HCT116 (cell line): ENCODE measurements at regions not wholly inside any gene's neighbourhood (a gene's known extent, or its start where the extent isn't known, plus 50 kb on each side); places are given as distances from the start of the nearest gene placed in this dataset.
A peak's percentile ranks its signal among the peaks of the same experiment; 100 is the strongest.

Source experiments
- ATAC-seq: fragments of 200-7000 bp; cut with Tn5 transposase; 2 replicates; pipeline ENCODE4 v1.9.1; 2020; ENCODE audit warnings: mild to moderate bottlenecking, moderate library complexity
- BruUV-seq: library from RNA; stranded (reverse); fragments of 400-500 nt; replicated peaks from 2 replicates; lab custom pipeline; 2021; lab: Mats Ljungman, UMichigan
- CTCF ChIA-PET: fragments of 300-600 bp; sonication (Branson Sonifier 250); formaldehyde crosslinking; loops from one replicate; lab custom pipeline; 2021; ENCODE audit warnings: antibody characterized with exemption; lab: Charles Lee
- POLR2A ChIA-PET: fragments of 300-600, 350-600 bp; sonication (Branson Sonifier 250); formaldehyde crosslinking; loops from one replicate; lab custom pipeline; 2021; ENCODE audit warnings: antibody characterized with exemption; lab: Charles Lee
- RAD21 ChIA-PET, 2 experiments: fragments of 300-600 bp; sonication (Branson Sonifier 250); formaldehyde crosslinking; loops; one replicate each; lab custom pipeline; 2023; ENCODE audit warnings: low total read pairs in 2 of 2; ENCODE audit not compliant: uncharacterized antibody in 2 of 2, unreplicated experiment in 2 of 2, low non-redundant PET in 1 of 2; lab: Charles Lee
- DNase-seq: peaks from one replicate; pipeline ENCODE4 v3.0.0-alpha.2; 2010; ENCODE audit warnings: low read depth, low spot score
- H2AFZ ChIP-seq: fragments of 200-600 bp; shearing (Covaris generic), sonication (generic); 2 replicates; pipeline ENCODE4 v1.6.1; 2017; ENCODE audit warnings: low read depth, mixed run types, mixed read lengths, antibody characterized with exemption, low read length; ENCODE audit not compliant: poor library complexity, severe bottlenecking
- H3K27ac ChIP-seq: 2 replicates; pipeline ENCODE4 v1.5.1; 2012; ENCODE audit warnings: low read depth, low read length
- H3K27me3 ChIP-seq: fragments of 200-600 bp; sonication (generic); 2 replicates; pipeline ENCODE4 v1.6.1; 2016; ENCODE audit warnings: mixed run types, low read length, mixed read lengths; ENCODE audit not compliant: insufficient read depth
- H3K36me3 ChIP-seq, 2 experiments: fragments of 200-500 bp in 1 of 2; fragments of 200-600 bp in 1 of 2; sonication (Bioruptor generic) in 1 of 2; sonication (generic) in 1 of 2; 2 replicates each; pipeline versions ENCODE4 v1.5.1 to v1.6.1; 2014 to 2016; ENCODE audit warnings: low read length in 2 of 2, inconsistent platforms in 1 of 2, mixed read lengths in 1 of 2, mixed run types in 1 of 2; ENCODE audit not compliant: insufficient read depth in 2 of 2, control insufficient read depth in 1 of 2
- H3K4me1 ChIP-seq, 2 experiments: fragments of 200-600 bp in 1 of 2; sonication (generic) in 1 of 2; 2 replicates each; pipeline versions ENCODE4 v1.5.1 to v1.6.1; 2012 to 2017; ENCODE audit warnings: low read length in 2 of 2, inconsistent platforms in 1 of 2, mild to moderate bottlenecking in 1 of 2, mixed read lengths in 1 of 2, mixed run types in 1 of 2, moderate library complexity in 1 of 2; ENCODE audit not compliant: insufficient read depth in 2 of 2, control insufficient read depth in 1 of 2
- H3K4me2 ChIP-seq: fragments of 200-600 bp; sonication (generic); 2 replicates; pipeline ENCODE4 v1.6.1; 2017; ENCODE audit warnings: mixed run types, low read length, mixed read lengths
- H3K4me3 ChIP-seq, 2 experiments: fragments of 200-600 bp in 1 of 2; sonication (generic) in 1 of 2; replicated peaks in 1 of 2; 2 replicates each; pipeline ENCODE4 v1.5.1; 2011 to 2016; ENCODE audit warnings: low read length in 2 of 2, control low read depth in 1 of 2, low read depth in 1 of 2, mild to moderate bottlenecking in 1 of 2, mixed read lengths in 1 of 2, mixed run types in 1 of 2
- H3K79me2 ChIP-seq: fragments of 200-600 bp; sonication (generic); 2 replicates; pipeline ENCODE4 v1.6.1; 2017; ENCODE audit warnings: mild to moderate bottlenecking, mixed run types, low read length, moderate library complexity, mixed read lengths; ENCODE audit not compliant: insufficient read depth
- H3K9ac ChIP-seq: fragments of 200-600 bp; sonication (generic); 2 replicates; pipeline ENCODE4 v1.6.1; 2016; ENCODE audit warnings: low read length, mixed read lengths
- H3K9me2 ChIP-seq: fragments of 200-600 bp; sonication (generic), shearing (Covaris generic); 2 replicates; pipeline ENCODE4 v1.6.1; 2017; ENCODE audit warnings: mixed run types, mild to moderate bottlenecking, moderate library complexity; ENCODE audit not compliant: insufficient read depth
- H3K9me3 ChIP-seq, 2 experiments: fragments of 200-500 bp in 1 of 2; fragments of 200-600 bp in 1 of 2; sonication (Bioruptor generic) in 1 of 2; sonication (generic) in 1 of 2; 2 replicates each; pipeline ENCODE4 v1.6.1; 2014 to 2017; ENCODE audit warnings: low read length in 2 of 2, mixed read lengths in 2 of 2, inconsistent platforms in 1 of 2, low read depth in 1 of 2, mild to moderate bottlenecking in 1 of 2, mixed run types in 1 of 2, moderate library complexity in 1 of 2; ENCODE audit not compliant: control insufficient read depth in 1 of 2, insufficient read depth in 1 of 2
- H4K20me1 ChIP-seq: fragments of 200-600 bp; sonication (generic), shearing (Covaris generic); 2 replicates; pipeline ENCODE4 v1.6.1; 2017; ENCODE audit warnings: mixed run types, mild to moderate bottlenecking, moderate library complexity; ENCODE audit not compliant: insufficient read depth
- CEBPB ChIP-seq: IDR thresholded peaks from 2 replicates; pipeline ENCODE4 v1.6.1; 2012; ENCODE audit warnings: low read depth
- CTCF ChIP-seq, 3 experiments: fragments of 200-600 bp in 1 of 3; sonication (generic) in 1 of 3; IDR thresholded peaks in 2 of 3; conservative IDR thresholded peaks in 1 of 3; 2 replicates each; pipeline ENCODE4 v1.5.1; 2012 to 2017; ENCODE audit warnings: low read depth in 2 of 3, low read length in 2 of 3, antibody characterized with exemption in 1 of 3, borderline replicate concordance in 1 of 3, control low read depth in 1 of 3, mild to moderate bottlenecking in 1 of 3, mixed read lengths in 1 of 3, mixed run types in 1 of 3, moderate library complexity in 1 of 3; ENCODE audit not compliant: insufficient read depth in 1 of 3
- RAD21 ChIP-seq: IDR thresholded peaks from 2 replicates; pipeline ENCODE4 v1.6.1; 2012; ENCODE audit warnings: low read depth, mild to moderate bottlenecking
- SIN3A ChIP-seq: IDR thresholded peaks from 2 replicates; pipeline ENCODE4 v1.6.1; 2012; ENCODE audit warnings: low read depth
- SP1 ChIP-seq: IDR thresholded peaks from 2 replicates; pipeline ENCODE4 v1.6.1; 2012; ENCODE audit warnings: low read depth
- SRF ChIP-seq: IDR thresholded peaks from 2 replicates; pipeline ENCODE4 v1.6.1; 2012; ENCODE audit warnings: low read depth
- ZFX ChIP-seq: fragments of 450-650 bp; IDR thresholded peaks from 2 replicates; pipeline ENCODE4 v1.6.1; 2017
- intact Hi-C: fragments of 100-400 bp; cut with micrococcal nuclease; formaldehyde crosslinking; loops from 2 replicates; pipeline ENCODE4 v1.10.0; 2022

GRCh38 chr2:137881711-137882110, 82.6 kb upstream of the HNMT start (continued):
- TF ChIP-seq ZFX (no peak), SP1 (no peak)

- TF ChIP-seq CTCF (IDR thresholded peaks at IDR 0.05 in 2 of 3, conservative IDR thresholded peaks at IDR 0.05 in 1 of 3; ENCODE audit: borderline replicate concordance in 1 of 3, insufficient read depth in 1 of 3, low read depth in 2 of 3, low read length in 2 of 3) (peak; percentile 17 to 32 (median 31); a peak in 2 of 6 replicates), SRF (no peak), RAD21 (peak; percentile 45), CEBPB (no peak), SIN3A (no peak)
- Histone ChIP-seq H2AFZ (no peak overlapping the region), H3K27ac (no peak overlapping the region), H3K9ac (no peak overlapping the region), H3K27me3 (no peaks in the 10 kb centered on the region), H3K4me3 (no peak overlapping the region), H3K4me1 (peaks cover 0 to 4% of the 10 kb centered on the region in 2 experiments; a peak in 1 of 4 replicates), H3K79me2 (no peaks in the 10 kb centered on the region), H3K36me3 (no peaks in the 10 kb centered on the region), H3K9me2 (no peaks in the 10 kb centered on the region), H4K20me1 (no peaks in the 10 kb centered on the region), H3K9me3 (no peaks in the 10 kb centered on the region), H3K4me2 (no peak overlapping the region)
- ATAC-seq (no peak), DNase-seq (peak; percentile 8)
- CTCF ChIA-PET, result interaction anchor here (1.1 to 3.5 kb wide), 3 partner anchors 9 to 901 kb away, joined by 3 to 20 read pairs (median 11); no protein-coding TSS in a partner anchor
- POLR2A ChIA-PET, result no interaction called here
- no TSS peak for BruUV-seq
- RAD21 ChIA-PET, result interaction anchor here (0.9 to 1.1 kb wide), 2 partner anchors 21 to 941 kb away, joined by 3 read pairs; no protein-coding TSS in a partner anchor
- intact Hi-C loops, result no loop called here
Measured at GRCh38 chr2:137886083-137886831, 78.0 kb upstream of the HNMT start.
